HEK293T (cell line): ENCODE measurements at regions not wholly inside any gene's neighbourhood (a gene's known extent, or its start where the extent isn't known, plus 50 kb on each side); places are given as distances from the start of the nearest gene placed in this dataset.

Experiments
- ARNT ChIP-seq: fragments of 450-650 bp; IDR thresholded peaks from 2 replicates; pipeline ENCODE4 v1.6.1; 2017; ENCODE audit warnings: mild to moderate bottlenecking
- FOXK2 ChIP-seq: fragments of 450-650 bp; IDR thresholded peaks from 2 replicates; pipeline ENCODE4 v1.6.1; 2016; ENCODE audit warnings: mild to moderate bottlenecking

GRCh38 chr20:21796059-21796458, 90.6 kb downstream of the PAX1 start:
- TF ChIP-seq ARNT (no peak), FOXK2 (no peak)
